Fibroblast of lung (primary cell): ENCODE measurements at regions not wholly inside any gene's neighbourhood (a gene's known extent, or its start where the extent isn't known, plus 50 kb on each side); places are given as distances from the start of the nearest gene placed in this dataset.

Experiments used
- EZH2 ChIP-seq: IDR thresholded peaks from 2 replicates; pipeline ENCODE4 v1.5.1; 2012; ENCODE audit warnings: low read length, control low read depth, mild to moderate bottlenecking; ENCODE audit errors: missing control alignments
- TF ChIP-seq, protein P1 (sequence below), 2 donors: IDR thresholded peaks in 1 of 2; conservative IDR thresholded peaks in 1 of 2; 1 replicate in 1 of 2; 2 replicates in 1 of 2; pipeline ENCODE4 v1.5.1; 2011 to 2012; ENCODE audit warnings: low read length in 2 of 2, control low read depth in 1 of 2, inconsistent platforms in 1 of 2, low read depth in 1 of 2, mild to moderate bottlenecking in 1 of 2

- TF ChIP-seq, protein P1, sequence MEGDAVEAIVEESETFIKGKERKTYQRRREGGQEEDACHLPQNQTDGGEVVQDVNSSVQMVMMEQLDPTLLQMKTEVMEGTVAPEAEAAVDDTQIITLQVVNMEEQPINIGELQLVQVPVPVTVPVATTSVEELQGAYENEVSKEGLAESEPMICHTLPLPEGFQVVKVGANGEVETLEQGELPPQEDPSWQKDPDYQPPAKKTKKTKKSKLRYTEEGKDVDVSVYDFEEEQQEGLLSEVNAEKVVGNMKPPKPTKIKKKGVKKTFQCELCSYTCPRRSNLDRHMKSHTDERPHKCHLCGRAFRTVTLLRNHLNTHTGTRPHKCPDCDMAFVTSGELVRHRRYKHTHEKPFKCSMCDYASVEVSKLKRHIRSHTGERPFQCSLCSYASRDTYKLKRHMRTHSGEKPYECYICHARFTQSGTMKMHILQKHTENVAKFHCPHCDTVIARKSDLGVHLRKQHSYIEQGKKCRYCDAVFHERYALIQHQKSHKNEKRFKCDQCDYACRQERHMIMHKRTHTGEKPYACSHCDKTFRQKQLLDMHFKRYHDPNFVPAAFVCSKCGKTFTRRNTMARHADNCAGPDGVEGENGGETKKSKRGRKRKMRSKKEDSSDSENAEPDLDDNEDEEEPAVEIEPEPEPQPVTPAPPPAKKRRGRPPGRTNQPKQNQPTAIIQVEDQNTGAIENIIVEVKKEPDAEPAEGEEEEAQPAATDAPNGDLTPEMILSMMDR (conservative IDR thresholded peaks at IDR 0.05 in 1 of 2, IDR thresholded peaks at IDR 0.05 in 1 of 2; ENCODE audit: low read depth in 1 of 2, low read length in 2 of 2), result no peak
- no peak for TF ChIP-seq EZH2
These were observed 441.8 kb downstream of the SETBP1 start for GRCh38 chr18:45122506-45122905.
